Ishikawa (cell line): ENCODE measurements at regions not wholly inside any gene's neighbourhood (a gene's known extent, or its start where the extent isn't known, plus 50 kb on each side); places are given as distances from the start of the nearest gene placed in this dataset.

Source experiments
- CEBPB ChIP-seq: IDR thresholded peaks from 2 replicates; pipeline ENCODE4 v1.6.1; 2012
- CREB1 ChIP-seq: IDR thresholded peaks from 2 replicates; pipeline ENCODE4 v1.6.1; 2012; ENCODE audit warnings: low read depth
- EGR1 ChIP-seq: IDR thresholded peaks from 2 replicates; pipeline ENCODE4 v1.6.1; 2012
- EP300 ChIP-seq: IDR thresholded peaks from 2 replicates; pipeline ENCODE4 v1.6.1; 2012; ENCODE audit warnings: borderline replicate concordance
- FOXM1 ChIP-seq: IDR thresholded peaks from 2 replicates; pipeline ENCODE4 v1.6.1; 2012; ENCODE audit warnings: low read depth, borderline replicate concordance
- NFIC ChIP-seq: IDR thresholded peaks from 2 replicates; pipeline ENCODE4 v1.6.1; 2012
- RAD21 ChIP-seq: IDR thresholded peaks from 2 replicates; pipeline ENCODE4 v1.6.1; 2012; ENCODE audit warnings: low read depth
- TAF1 ChIP-seq: IDR thresholded peaks from 2 replicates; pipeline ENCODE4 v1.6.1; 2012; ENCODE audit warnings: low read depth, mild to moderate bottlenecking
- YY1 ChIP-seq: IDR thresholded peaks from 2 replicates; pipeline ENCODE4 v1.6.1; 2012; ENCODE audit warnings: low read depth
- TF ChIP-seq, protein P1 (sequence below): IDR thresholded peaks from 2 replicates; pipeline ENCODE4 v1.6.1; 2012; ENCODE audit warnings: low read depth, mild to moderate bottlenecking
- TF ChIP-seq, protein P2 (sequence below): IDR thresholded peaks from 2 replicates; pipeline ENCODE4 v1.6.1; 2012
- TF ChIP-seq, protein P3 (sequence below): IDR thresholded peaks from 2 replicates; pipeline ENCODE4 v1.6.1; 2012

DNA sequence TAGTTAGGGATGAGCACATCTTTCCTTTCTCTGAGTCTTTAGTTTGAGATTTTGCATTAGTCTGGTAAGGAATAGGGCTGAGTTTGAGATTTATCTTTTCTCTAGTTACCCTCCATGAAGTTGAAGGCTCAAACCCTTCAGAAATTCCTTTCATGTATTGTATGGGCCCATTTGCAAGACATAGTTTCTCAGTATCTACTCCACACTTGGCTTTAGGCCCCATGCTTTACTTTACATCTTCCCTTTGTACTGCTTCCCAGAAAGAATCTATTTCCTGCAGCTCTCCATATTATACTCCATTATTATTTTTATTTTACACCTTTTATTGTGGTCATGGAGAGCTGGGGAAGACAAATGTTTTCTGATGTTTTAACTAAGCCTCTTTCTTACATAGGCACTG is 1038.2 kb downstream of the TECRL start:
- TF ChIP-seq EP300 (no peak), FOXM1 (no peak), EGR1 (no peak), YY1 (no peak), TAF1 (no peak), RAD21 (no peak), NFIC (no peak), CREB1 (no peak), CEBPB (no peak)
- TF ChIP-seq, protein P1, sequence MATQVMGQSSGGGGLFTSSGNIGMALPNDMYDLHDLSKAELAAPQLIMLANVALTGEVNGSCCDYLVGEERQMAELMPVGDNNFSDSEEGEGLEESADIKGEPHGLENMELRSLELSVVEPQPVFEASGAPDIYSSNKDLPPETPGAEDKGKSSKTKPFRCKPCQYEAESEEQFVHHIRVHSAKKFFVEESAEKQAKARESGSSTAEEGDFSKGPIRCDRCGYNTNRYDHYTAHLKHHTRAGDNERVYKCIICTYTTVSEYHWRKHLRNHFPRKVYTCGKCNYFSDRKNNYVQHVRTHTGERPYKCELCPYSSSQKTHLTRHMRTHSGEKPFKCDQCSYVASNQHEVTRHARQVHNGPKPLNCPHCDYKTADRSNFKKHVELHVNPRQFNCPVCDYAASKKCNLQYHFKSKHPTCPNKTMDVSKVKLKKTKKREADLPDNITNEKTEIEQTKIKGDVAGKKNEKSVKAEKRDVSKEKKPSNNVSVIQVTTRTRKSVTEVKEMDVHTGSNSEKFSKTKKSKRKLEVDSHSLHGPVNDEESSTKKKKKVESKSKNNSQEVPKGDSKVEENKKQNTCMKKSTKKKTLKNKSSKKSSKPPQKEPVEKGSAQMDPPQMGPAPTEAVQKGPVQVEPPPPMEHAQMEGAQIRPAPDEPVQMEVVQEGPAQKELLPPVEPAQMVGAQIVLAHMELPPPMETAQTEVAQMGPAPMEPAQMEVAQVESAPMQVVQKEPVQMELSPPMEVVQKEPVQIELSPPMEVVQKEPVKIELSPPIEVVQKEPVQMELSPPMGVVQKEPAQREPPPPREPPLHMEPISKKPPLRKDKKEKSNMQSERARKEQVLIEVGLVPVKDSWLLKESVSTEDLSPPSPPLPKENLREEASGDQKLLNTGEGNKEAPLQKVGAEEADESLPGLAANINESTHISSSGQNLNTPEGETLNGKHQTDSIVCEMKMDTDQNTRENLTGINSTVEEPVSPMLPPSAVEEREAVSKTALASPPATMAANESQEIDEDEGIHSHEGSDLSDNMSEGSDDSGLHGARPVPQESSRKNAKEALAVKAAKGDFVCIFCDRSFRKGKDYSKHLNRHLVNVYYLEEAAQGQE = no peak
- TF ChIP-seq, protein P2, sequence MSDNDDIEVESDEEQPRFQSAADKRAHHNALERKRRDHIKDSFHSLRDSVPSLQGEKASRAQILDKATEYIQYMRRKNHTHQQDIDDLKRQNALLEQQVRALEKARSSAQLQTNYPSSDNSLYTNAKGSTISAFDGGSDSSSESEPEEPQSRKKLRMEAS = no peak
- TF ChIP-seq, protein P3, sequence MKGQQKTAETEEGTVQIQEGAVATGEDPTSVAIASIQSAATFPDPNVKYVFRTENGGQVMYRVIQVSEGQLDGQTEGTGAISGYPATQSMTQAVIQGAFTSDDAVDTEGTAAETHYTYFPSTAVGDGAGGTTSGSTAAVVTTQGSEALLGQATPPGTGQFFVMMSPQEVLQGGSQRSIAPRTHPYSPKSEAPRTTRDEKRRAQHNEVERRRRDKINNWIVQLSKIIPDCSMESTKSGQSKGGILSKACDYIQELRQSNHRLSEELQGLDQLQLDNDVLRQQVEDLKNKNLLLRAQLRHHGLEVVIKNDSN = no peak
